Karpas-422 (cell line): ENCODE measurements at regions not wholly inside any gene's neighbourhood (a gene's known extent, or its start where the extent isn't known, plus 50 kb on each side); places are given as distances from the start of the nearest gene placed in this dataset.

Experiments
- DNase-seq: peaks from one replicate; pipeline ENCODE4 v3.0.0-alpha.2; 2015
- H2AFZ ChIP-seq: fragments of 200-600 bp; sonication (generic); 2 replicates; pipeline ENCODE4 v1.6.1; 2014; ENCODE audit warnings: antibody characterized with exemption, low read length, mixed read lengths
- H3K27ac ChIP-seq: fragments of 200-600 bp; sonication (generic); 2 replicates; pipeline ENCODE4 v1.5.1; 2014; ENCODE audit warnings: mild to moderate bottlenecking, low read length, moderate library complexity
- H3K27me3 ChIP-seq: fragments of 200-600 bp; sonication (generic); 2 replicates; pipeline ENCODE4 v1.6.1; 2014; ENCODE audit warnings: low read length, mixed read lengths
- H3K36me3 ChIP-seq: fragments of 200-600 bp; sonication (generic); 2 replicates; pipeline ENCODE4 v1.6.1; 2014; ENCODE audit warnings: low read length, mixed read lengths; ENCODE audit not compliant: insufficient read depth
- H3K4me1 ChIP-seq: fragments of 200-600 bp; sonication (generic); 2 replicates; pipeline ENCODE4 v1.6.1; 2014; ENCODE audit warnings: mild to moderate bottlenecking, low read length, mixed read lengths
- H3K4me2 ChIP-seq: fragments of 200-600 bp; sonication (generic); 2 replicates; pipeline ENCODE4 v1.6.1; 2014; ENCODE audit warnings: low read length, low read depth, mild to moderate bottlenecking; ENCODE audit not compliant: poor library complexity, severe bottlenecking
- H3K4me3 ChIP-seq: fragments of 200-600 bp; sonication (generic); 2 replicates; pipeline ENCODE4 v1.5.1; 2014; ENCODE audit warnings: mild to moderate bottlenecking, antibody characterized with exemption, low read length, mixed read lengths
- H3K79me2 ChIP-seq: fragments of 200-600 bp; sonication (generic); 2 replicates; pipeline ENCODE4 v1.6.1; 2014; ENCODE audit warnings: mild to moderate bottlenecking, low read length, mixed read lengths
- H3K9ac ChIP-seq: fragments of 200-600 bp; sonication (generic); 2 replicates; pipeline ENCODE4 v1.6.0; 2014; ENCODE audit warnings: low read length
- H3K9me2 ChIP-seq: fragments of 200-600 bp; sonication (generic), shearing (Covaris generic); replicated peaks from 2 replicates; pipeline ENCODE4 v1.6.0; 2014; ENCODE audit warnings: mild to moderate bottlenecking, low read length, moderate library complexity; ENCODE audit not compliant: insufficient read depth
- H3K9me3 ChIP-seq: fragments of 300-700, 200-600 bp; sonication (generic); 2 replicates; pipeline ENCODE4 v1.6.1; 2014; ENCODE audit warnings: low read length, mixed read lengths
- H4K20me1 ChIP-seq: fragments of 200-600 bp; sonication (generic); 2 replicates; pipeline ENCODE4 v1.6.1; 2014; ENCODE audit warnings: mild to moderate bottlenecking, antibody characterized with exemption, low read length, low read depth; ENCODE audit not compliant: insufficient read depth

DNA sequence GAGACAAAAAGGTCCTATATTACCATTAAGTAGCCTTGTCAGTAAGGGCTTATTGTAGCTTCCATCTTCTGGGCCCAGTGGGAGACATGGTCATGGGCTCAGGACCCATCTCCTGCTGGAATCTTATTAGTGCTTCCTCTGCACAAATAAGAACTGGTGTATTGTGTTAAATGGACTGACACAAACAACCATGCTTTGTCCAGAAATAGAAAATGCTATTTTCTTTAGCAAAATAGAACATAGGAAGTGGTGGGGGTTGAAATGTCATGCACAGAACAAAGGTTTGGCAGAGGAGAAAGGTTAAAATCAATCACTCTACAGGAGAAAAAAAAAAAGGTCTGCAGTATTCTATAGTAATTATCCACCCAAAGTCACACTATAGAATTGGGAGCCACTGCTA is 252.2 kb downstream of the ELAVL2 start:
- Histone ChIP-seq H3K4me1 (peaks cover 10% of the 10 kb centered on the region), H3K9ac (no peak overlapping the region), H3K9me2 (no peaks in the 10 kb centered on the region), H3K27ac (no peak overlapping the region), H3K27me3 (no peaks in the 10 kb centered on the region), H4K20me1 (no peaks in the 10 kb centered on the region), H3K79me2 (no peaks in the 10 kb centered on the region), H3K4me3 (no peak overlapping the region), H3K4me2 (no peak overlapping the region), H3K36me3 (no peaks in the 10 kb centered on the region), H3K9me3 (no peaks in the 10 kb centered on the region), H2AFZ (no peak overlapping the region)
- no peak for DNase-seq

- no peak overlapping the region for H2AFZ ChIP-seq
Observed at GRCh38 chr9:23577611-23578010, 248.4 kb downstream of the ELAVL2 start.

GRCh38 chr9:23581931-23582330 is 244.1 kb downstream of the ELAVL2 start:
- H3K9me2 ChIP-seq = no peaks in the 10 kb centered on the region
- H3K9ac ChIP-seq = no peak overlapping the region
- H3K79me2 ChIP-seq = no peaks in the 10 kb centered on the region
- no peak overlapping the region for H3K4me3 ChIP-seq
- no peak overlapping the region for H3K27ac ChIP-seq
- H3K4me2 ChIP-seq = no peak overlapping the region
- no peaks in the 10 kb centered on the region for H4K20me1 ChIP-seq
- H3K9me3 ChIP-seq = no peaks in the 10 kb centered on the region
- H3K4me1 ChIP-seq = peaks cover 13% of the 10 kb centered on the region
- H3K27me3 ChIP-seq = no peaks in the 10 kb centered on the region
- DNase-seq = no peak
- no peaks in the 10 kb centered on the region for H3K36me3 ChIP-seq
- H2AFZ ChIP-seq = no peak overlapping the region

More at GRCh38 chr9:23577611-23578010, 248.4 kb downstream of the ELAVL2 start:
- no peak overlapping the region for H3K9ac ChIP-seq
- H4K20me1 ChIP-seq = no peaks in the 10 kb centered on the region
- no peak for DNase-seq
- H3K27ac ChIP-seq = no peak overlapping the region
- no peak overlapping the region for H3K4me2 ChIP-seq
- H3K9me2 ChIP-seq = no peaks in the 10 kb centered on the region
- no peaks in the 10 kb centered on the region for H3K79me2 ChIP-seq
- no peaks in the 10 kb centered on the region for H3K9me3 ChIP-seq
- H3K36me3 ChIP-seq = no peaks in the 10 kb centered on the region
- H3K4me3 ChIP-seq = no peak overlapping the region
- no peaks in the 10 kb centered on the region for H3K27me3 ChIP-seq
- peaks cover 10% of the 10 kb centered on the region for H3K4me1 ChIP-seq

DNA sequence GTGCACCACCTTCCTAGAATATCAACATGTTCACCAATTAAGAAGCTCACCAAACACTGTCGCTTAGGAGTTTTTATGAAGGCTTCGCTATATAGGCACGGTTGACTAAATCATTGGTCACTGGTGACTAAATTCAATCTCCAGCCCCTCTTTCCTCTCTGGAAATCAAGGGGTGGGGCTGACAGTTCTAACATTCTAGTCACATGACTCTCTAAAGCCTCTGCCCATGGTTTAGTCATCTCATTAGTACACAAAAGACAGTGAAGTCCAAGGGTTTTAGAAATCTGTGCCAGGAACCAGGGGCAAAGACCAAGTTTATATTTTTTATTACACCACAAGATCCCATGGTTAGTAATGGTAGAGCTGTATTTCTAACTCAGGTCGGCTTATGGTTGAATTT is 243.2 kb downstream of the ELAVL2 start:
- H3K9me3 ChIP-seq = no peaks in the 10 kb centered on the region
- no peaks in the 10 kb centered on the region for H3K9me2 ChIP-seq
- no peaks in the 10 kb centered on the region for H3K36me3 ChIP-seq
- H3K79me2 ChIP-seq = no peaks in the 10 kb centered on the region
- no peaks in the 10 kb centered on the region for H4K20me1 ChIP-seq
- no peak overlapping the region for H3K9ac ChIP-seq
- no peak overlapping the region for H3K4me3 ChIP-seq
- H2AFZ ChIP-seq = no peak overlapping the region
- DNase-seq = no peak
- H3K27ac ChIP-seq = no peak overlapping the region
- H3K4me1 ChIP-seq = peaks cover 22% of the 10 kb centered on the region
- H3K4me2 ChIP-seq = no peak overlapping the region
- no peaks in the 10 kb centered on the region for H3K27me3 ChIP-seq

DNA sequence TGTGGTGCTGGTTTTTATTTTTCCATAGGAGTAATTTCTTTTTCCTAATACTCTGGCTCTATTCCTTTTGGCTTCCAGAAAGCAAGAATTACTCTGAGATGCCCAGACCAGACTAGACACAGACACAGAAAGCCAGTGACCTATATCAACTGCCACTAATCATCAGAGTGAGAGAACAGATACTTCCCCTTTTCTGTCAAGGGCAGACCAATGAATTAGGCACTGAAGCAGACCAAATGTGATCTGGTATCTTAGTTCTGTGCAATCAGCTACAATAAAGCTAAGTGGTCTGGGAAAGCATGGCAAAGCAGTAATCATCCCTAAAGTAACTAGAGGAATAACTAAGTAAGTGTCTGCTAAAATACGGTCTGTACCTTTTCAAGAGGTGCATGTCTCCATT is 239.1 kb downstream of the ELAVL2 start:
- H2AFZ ChIP-seq = peak overlapping the region; percentile 33
- no peaks in the 10 kb centered on the region for H3K79me2 ChIP-seq
- no peaks in the 10 kb centered on the region for H3K9me3 ChIP-seq
- no peaks in the 10 kb centered on the region for H4K20me1 ChIP-seq
- no peaks in the 10 kb centered on the region for H3K27me3 ChIP-seq
- no peaks in the 10 kb centered on the region for H3K9me2 ChIP-seq
- no peaks in the 10 kb centered on the region for H3K36me3 ChIP-seq
- peak overlapping the region; percentile 93 for H3K27ac ChIP-seq
- peak overlapping the region; percentile 45 for H3K4me3 ChIP-seq
- peak; percentile 87 for DNase-seq
- H3K4me1 ChIP-seq = peaks cover 54% of the 10 kb centered on the region
- H3K4me2 ChIP-seq = peak overlapping the region; percentile 62
- peak overlapping the region; percentile 41 for H3K9ac ChIP-seq

DNA sequence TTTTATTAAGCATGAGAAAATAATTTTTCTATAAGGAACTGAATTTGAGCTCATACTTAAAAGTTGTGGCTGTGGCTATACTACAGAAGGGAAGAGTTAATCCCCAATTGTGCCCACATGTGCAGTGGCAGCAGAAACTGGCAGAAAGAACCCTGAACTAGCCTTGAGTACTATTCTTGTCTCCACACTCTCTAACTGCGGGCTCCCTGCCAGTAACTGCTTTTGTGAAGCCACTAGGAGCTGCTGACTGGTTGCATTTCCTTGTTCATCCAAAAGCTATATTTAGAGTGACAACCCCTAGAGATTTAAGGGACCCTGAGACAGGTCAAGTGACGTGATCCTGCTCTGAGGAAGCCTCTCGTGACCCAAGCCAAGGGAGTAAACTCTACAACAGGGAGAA is 238.6 kb downstream of the ELAVL2 start:
- Histone ChIP-seq H3K36me3 (no peaks in the 10 kb centered on the region), H3K27ac (peak overlapping the region; percentile 93), H2AFZ (peak overlapping the region; percentile 33), H3K79me2 (no peaks in the 10 kb centered on the region), H3K4me3 (peak overlapping the region; percentile 45), H4K20me1 (no peaks in the 10 kb centered on the region), H3K9me3 (no peaks in the 10 kb centered on the region), H3K4me1 (peaks cover 54% of the 10 kb centered on the region), H3K9me2 (no peaks in the 10 kb centered on the region), H3K4me2 (peak overlapping the region; percentile 62), H3K27me3 (no peaks in the 10 kb centered on the region), H3K9ac (peak overlapping the region; percentile 35)
- peak; percentile 82 for DNase-seq

DNA sequence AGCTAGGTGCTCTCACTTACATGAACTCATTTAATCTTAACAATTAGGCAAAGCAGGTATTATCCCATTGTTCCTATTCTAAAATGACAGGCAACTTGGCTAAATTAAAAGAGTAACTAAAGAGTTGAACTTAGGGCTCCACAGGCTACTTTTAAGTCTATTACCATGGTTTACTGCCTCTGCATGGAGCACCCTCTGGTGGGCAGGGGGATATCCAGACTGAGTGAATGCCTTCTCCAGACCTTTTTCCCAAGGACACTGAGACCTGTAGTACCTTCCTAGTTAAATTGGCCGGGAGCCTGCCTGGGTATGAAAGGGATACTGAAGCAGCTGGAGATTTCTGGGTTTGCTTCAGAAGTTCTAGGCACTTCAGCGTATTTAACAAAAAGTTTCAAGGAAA is 238.1 kb downstream of the ELAVL2 start:
- peak; percentile 69 for DNase-seq
- H4K20me1 ChIP-seq = no peaks in the 10 kb centered on the region
- no peak overlapping the region for H3K9ac ChIP-seq
- peak overlapping the region; percentile 33; the same call in 1 of the 2 replicates for H2AFZ ChIP-seq
- H3K36me3 ChIP-seq = no peaks in the 10 kb centered on the region
- peak overlapping the region; percentile 93 for H3K27ac ChIP-seq
- peaks cover 54% of the 10 kb centered on the region for H3K4me1 ChIP-seq
- no peak overlapping the region for H3K4me3 ChIP-seq
- no peaks in the 10 kb centered on the region for H3K79me2 ChIP-seq
- peak overlapping the region; percentile 62 for H3K4me2 ChIP-seq
- no peaks in the 10 kb centered on the region for H3K27me3 ChIP-seq
- H3K9me2 ChIP-seq = no peaks in the 10 kb centered on the region
- H3K9me3 ChIP-seq = no peaks in the 10 kb centered on the region

GRCh38 chr9:23590276-23591000 is 235.6 kb downstream of the ELAVL2 start:
- Histone ChIP-seq H3K9ac (no peak overlapping the region), H3K9me3 (no peaks in the 10 kb centered on the region), H3K4me2 (peak overlapping the region; percentile 58), H3K27ac (no peak overlapping the region), H3K79me2 (no peaks in the 10 kb centered on the region), H3K4me1 (peaks cover 54% of the 10 kb centered on the region), H3K27me3 (no peaks in the 10 kb centered on the region), H3K4me3 (peak overlapping the region; percentile 37), H2AFZ (peak overlapping the region; percentile 89), H3K36me3 (no peaks in the 10 kb centered on the region), H4K20me1 (no peaks in the 10 kb centered on the region), H3K9me2 (no peaks in the 10 kb centered on the region)
- DNase-seq = peak; percentile 61
